Activated naive CD8-positive, alpha-beta T cell treated with anti-CD3 and anti-CD28 coated beads, Interleukin-2, amount 50 U/mL, for 24 hours (primary cell): ENCODE measurements at regions not wholly inside any gene's neighbourhood (a gene's known extent, or its start where the extent isn't known, plus 50 kb on each side); places are given as distances from the start of the nearest gene placed in this dataset.

ENCODE experiments used
- ATAC-seq: fragments of 150-1000 bp; cut with Tn5 transposase; one replicate; pipeline ENCODE4 v1.10.0; 2021
- DNase-seq: peaks from one replicate; pipeline ENCODE4 v3.0.0; 2021
- H3K27ac Mint-ChIP-seq: one replicate; pipeline ENCODE4 v1.8.0; 2021; ENCODE audit warnings: mild to moderate bottlenecking, mixed read lengths
- H3K27me3 Mint-ChIP-seq: one replicate; pipeline ENCODE4 v1.8.0; 2021; ENCODE audit warnings: mixed read lengths
- H3K36me3 Mint-ChIP-seq: one replicate; pipeline ENCODE4 v1.8.0; 2021; ENCODE audit warnings: low read depth, mixed read lengths
- H3K4me1 Mint-ChIP-seq: one replicate; pipeline ENCODE4 v1.8.0; 2021; ENCODE audit warnings: mixed read lengths
- H3K4me3 Mint-ChIP-seq: one replicate; pipeline ENCODE4 v1.8.0; 2021; ENCODE audit warnings: mild to moderate bottlenecking, moderate library complexity, mixed read lengths
- H3K9me3 Mint-ChIP-seq: one replicate; pipeline ENCODE4 v1.8.0; 2021; ENCODE audit warnings: mixed read lengths

DNA sequence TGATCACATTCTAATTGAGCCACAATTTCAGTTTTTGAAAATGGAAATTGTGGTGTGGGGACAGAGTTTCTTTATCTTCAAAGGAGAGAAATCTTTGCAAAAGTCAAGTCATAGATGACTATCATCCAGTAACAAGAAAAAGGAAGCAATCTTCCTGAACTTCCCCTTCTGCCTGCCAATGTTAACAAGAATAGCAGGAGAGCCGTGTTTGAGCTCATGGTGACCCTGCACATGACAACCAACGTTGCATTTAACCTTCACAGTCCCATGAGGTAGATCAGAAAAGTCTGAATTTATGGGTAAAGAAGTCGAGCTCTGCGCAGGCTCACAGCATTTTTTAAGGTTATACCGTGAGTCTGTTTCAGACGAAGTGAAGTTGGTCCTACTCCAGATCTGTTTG is 454.9 kb downstream of the LPIN1 start:
- DNase-seq (no peak), ATAC-seq (no peak)
- Mint-ChIP-seq H3K27me3 (no peaks in the 10 kb centered on the region), H3K36me3 (no peaks in the 10 kb centered on the region), H3K9me3 (peaks cover 20% of the 10 kb centered on the region), H3K4me1 (peaks cover 3% of the 10 kb centered on the region), H3K27ac (no peak overlapping the region), H3K4me3 (no peak overlapping the region)

GRCh38 chr2:12202313-12203075 is 456.1 kb downstream of the LPIN1 start:
- DNase-seq = no peak
- H3K36me3 Mint-ChIP-seq = no peaks in the 10 kb centered on the region

DNA sequence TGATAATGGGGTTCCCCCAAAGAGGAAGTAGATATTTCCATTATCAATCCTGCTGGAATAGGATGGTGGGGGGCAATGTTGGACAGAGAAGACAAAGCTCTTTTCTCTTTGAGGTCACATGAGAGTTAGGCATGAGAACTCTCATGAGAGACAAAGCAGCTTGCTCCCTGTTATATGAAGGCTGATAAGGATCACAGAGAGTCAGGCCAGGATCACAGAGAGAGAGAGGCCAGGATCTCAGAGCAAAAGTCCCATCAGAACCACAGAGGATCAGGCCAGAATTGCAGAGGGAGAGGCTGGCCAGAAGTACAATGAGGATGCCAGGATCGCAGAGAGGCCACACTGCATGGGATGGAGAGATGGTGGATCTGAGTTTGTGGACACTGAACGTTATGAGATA is 457.1 kb downstream of the LPIN1 start:
- Mint-ChIP-seq H3K36me3 (no peaks in the 10 kb centered on the region), H3K4me3 (no peak overlapping the region), H3K4me1 (no peaks in the 10 kb centered on the region), H3K27ac (no peak overlapping the region), H3K27me3 (no peaks in the 10 kb centered on the region), H3K9me3 (peaks cover 5% of the 10 kb centered on the region)
- DNase-seq = no peak
- ATAC-seq = no peak

More at GRCh38 chr2:12202313-12203075, 456.1 kb downstream of the LPIN1 start:
- Mint-ChIP-seq H3K4me1 (no peaks in the 10 kb centered on the region), H3K4me3 (no peak overlapping the region), H3K27me3 (no peaks in the 10 kb centered on the region), H3K27ac (no peak overlapping the region), H3K9me3 (peaks cover 13% of the 10 kb centered on the region)
- ATAC-seq = no peak

DNA sequence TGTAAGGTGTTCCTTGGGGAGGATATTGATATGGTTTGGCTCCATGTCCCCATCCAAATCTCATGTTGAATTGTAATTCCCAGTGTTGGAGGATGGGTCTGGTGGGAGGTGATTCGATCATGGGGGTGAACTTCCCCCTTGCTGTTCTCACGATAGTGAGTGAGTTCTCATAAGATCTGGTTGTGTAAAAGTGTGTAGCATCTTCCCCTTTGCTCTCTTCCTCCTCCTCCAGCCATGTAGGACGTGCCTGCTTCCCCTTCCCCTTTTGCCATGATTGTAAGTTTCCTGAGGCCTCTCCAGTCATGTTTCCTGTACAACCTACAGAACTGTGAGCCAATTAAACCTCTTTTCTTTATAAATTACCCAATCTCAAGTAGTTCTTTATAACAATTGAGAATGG is 458.7 kb downstream of the LPIN1 start:
- H3K27me3 Mint-ChIP-seq = no peaks in the 10 kb centered on the region
- peaks cover 5% of the 10 kb centered on the region for H3K9me3 Mint-ChIP-seq
- no peak overlapping the region for H3K27ac Mint-ChIP-seq
- no peaks in the 10 kb centered on the region for H3K36me3 Mint-ChIP-seq
- H3K4me1 Mint-ChIP-seq = no peaks in the 10 kb centered on the region
- DNase-seq (no peak), ATAC-seq (no peak)
- H3K4me3 Mint-ChIP-seq = no peak overlapping the region

DNA sequence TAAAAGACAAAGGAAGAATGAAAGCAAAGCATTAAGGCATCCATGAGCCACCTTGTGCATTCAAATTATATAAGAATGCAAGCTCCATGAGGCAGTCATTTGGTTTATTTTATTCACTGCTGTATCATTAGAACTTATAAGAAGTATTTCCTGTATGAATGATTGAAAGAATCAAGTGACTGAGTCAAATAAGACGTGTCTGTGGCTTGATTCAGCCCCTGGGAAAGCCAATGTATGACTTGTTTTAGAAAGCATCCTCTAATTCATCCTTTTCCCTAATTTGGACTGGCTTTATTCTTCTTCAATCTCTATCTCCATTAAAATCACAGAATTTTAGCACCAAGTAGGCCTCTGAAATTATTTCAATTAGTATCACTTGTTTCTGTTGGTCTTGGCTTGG is 461.1 kb downstream of the LPIN1 start:
- Mint-ChIP-seq H3K27ac (no peak overlapping the region), H3K27me3 (no peaks in the 10 kb centered on the region), H3K9me3 (peaks cover 5% of the 10 kb centered on the region), H3K4me1 (no peaks in the 10 kb centered on the region), H3K4me3 (no peak overlapping the region), H3K36me3 (no peaks in the 10 kb centered on the region)
- DNase-seq (no peak), ATAC-seq (no peak)

DNA sequence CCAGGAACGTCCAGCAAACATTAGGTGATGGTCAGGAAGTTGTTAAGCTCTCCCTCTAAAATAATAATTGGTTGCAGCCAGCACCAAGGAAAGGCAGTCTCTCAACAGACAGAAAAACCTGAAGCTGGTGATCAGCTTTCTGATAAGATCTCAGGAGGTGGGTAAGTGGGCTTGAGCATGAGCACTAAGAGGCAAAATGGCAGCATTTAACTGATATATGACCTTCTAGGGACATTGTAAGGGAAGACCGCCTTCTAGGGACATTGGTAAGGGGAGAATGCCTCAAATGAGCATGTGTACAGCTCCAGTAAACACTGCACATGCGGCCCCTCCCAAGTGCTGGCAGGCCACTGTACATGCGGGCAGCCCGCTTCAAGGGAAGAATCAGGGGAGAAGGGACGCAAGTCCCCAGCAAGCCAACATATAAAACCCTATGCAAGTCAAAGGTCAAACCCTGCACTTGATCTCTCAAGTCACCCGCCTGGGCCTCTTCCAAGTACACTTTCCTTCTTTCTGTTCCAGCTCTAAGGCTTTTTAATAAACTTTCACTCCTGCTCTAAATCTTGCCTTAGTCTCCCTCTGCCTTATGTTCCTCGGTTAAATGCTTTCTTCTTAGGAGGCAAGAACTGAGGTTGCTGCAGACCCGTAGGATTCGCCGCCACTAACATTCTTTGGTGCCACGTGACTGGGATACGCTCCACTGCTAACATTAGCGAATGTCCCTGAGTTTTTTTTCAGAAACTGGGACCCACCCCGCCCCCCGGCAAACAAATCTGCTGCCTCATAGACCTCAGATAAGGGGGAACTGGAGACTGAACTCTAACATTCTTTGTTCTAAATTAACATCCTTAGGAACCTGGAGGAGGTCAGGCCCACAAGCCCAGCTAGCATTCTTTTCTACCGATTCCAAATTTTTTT is 463.8 kb downstream of the LPIN1 start:
- Mint-ChIP-seq H3K4me1 (peaks cover 5% of the 10 kb centered on the region), H3K4me3 (no peak overlapping the region), H3K36me3 (no peaks in the 10 kb centered on the region), H3K27me3 (no peaks in the 10 kb centered on the region), H3K27ac (no peak overlapping the region), H3K9me3 (peaks cover under 1% of the 10 kb centered on the region)
- ATAC-seq (no peak), DNase-seq (no peak)

GRCh38 chr2:12211326-12212175 is 465.1 kb downstream of the LPIN1 start:
- H3K36me3 Mint-ChIP-seq = no peaks in the 10 kb centered on the region
- no peak overlapping the region for H3K27ac Mint-ChIP-seq
- DNase-seq = no peak
- peaks cover 10% of the 10 kb centered on the region for H3K4me1 Mint-ChIP-seq
- no peak overlapping the region for H3K4me3 Mint-ChIP-seq
- ATAC-seq = no peak
- no peaks in the 10 kb centered on the region for H3K9me3 Mint-ChIP-seq
- H3K27me3 Mint-ChIP-seq = no peaks in the 10 kb centered on the region

GRCh38 chr2:12212841-12213597 is 466.6 kb downstream of the LPIN1 start:
- Mint-ChIP-seq H3K9me3 (no peaks in the 10 kb centered on the region), H3K4me1 (peaks cover 10% of the 10 kb centered on the region), H3K4me3 (no peak overlapping the region), H3K36me3 (no peaks in the 10 kb centered on the region), H3K27me3 (no peaks in the 10 kb centered on the region), H3K27ac (no peak overlapping the region)
- DNase-seq (no peak), ATAC-seq (no peak)

- H3K36me3 Mint-ChIP-seq = peaks cover 2% of the 10 kb centered on the region
- peaks cover 10% of the 10 kb centered on the region for H3K4me1 Mint-ChIP-seq
- H3K27ac Mint-ChIP-seq = no peak overlapping the region
- no peak for DNase-seq
- no peaks in the 10 kb centered on the region for H3K9me3 Mint-ChIP-seq
- H3K27me3 Mint-ChIP-seq = no peaks in the 10 kb centered on the region
- no peak for ATAC-seq
- no peak overlapping the region for H3K4me3 Mint-ChIP-seq
Measured at GRCh38 chr2:12217175-12217574, 470.7 kb downstream of the LPIN1 start.

- no peak for DNase-seq
- Mint-ChIP-seq H3K9me3 (peaks cover 13% of the 10 kb centered on the region), H3K27me3 (no peaks in the 10 kb centered on the region), H3K36me3 (peaks cover 10% of the 10 kb centered on the region), H3K4me3 (no peak overlapping the region), H3K4me1 (peaks cover 5% of the 10 kb centered on the region), H3K27ac (no peak overlapping the region)
- ATAC-seq = no peak
Measured at GRCh38 chr2:12219761-12220160, 473.3 kb downstream of the LPIN1 start.

- DNase-seq (no peak), ATAC-seq (no peak)
Measured at GRCh38 chr2:12221584-12221983, 475.2 kb downstream of the LPIN1 start.

GRCh38 chr2:12222554-12222953 is 476.1 kb downstream of the LPIN1 start:
- Mint-ChIP-seq H3K27me3 (no peaks in the 10 kb centered on the region), H3K36me3 (peaks cover 13% of the 10 kb centered on the region), H3K27ac (no peak overlapping the region), H3K4me3 (no peak overlapping the region), H3K4me1 (no peaks in the 10 kb centered on the region), H3K9me3 (peaks cover 23% of the 10 kb centered on the region)
- ATAC-seq (no peak), DNase-seq (no peak)

More at GRCh38 chr2:12221584-12221983, 475.2 kb downstream of the LPIN1 start:
- Mint-ChIP-seq H3K36me3 (peaks cover 13% of the 10 kb centered on the region), H3K9me3 (peaks cover 23% of the 10 kb centered on the region), H3K4me1 (no peaks in the 10 kb centered on the region), H3K4me3 (no peak overlapping the region), H3K27me3 (no peaks in the 10 kb centered on the region), H3K27ac (no peak overlapping the region)

DNA sequence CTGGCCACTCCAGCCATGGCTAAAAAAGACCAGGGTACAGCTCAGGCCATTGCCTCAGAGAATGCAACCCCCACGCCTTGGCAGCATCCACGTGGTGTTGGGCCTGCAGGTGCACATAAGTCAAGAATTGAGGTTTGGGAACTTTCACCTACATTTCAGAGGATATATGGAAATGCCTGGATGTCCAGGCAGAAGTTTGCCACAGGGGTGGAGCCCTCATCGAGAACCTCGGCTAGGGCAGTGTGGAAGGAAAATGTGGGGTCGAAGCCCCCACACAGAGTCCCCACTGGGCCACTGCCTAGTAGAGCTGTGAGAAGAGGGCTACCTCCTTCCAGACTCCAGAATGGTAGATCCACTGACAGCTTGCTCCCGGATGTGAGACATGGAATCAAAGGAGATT is 477.3 kb downstream of the LPIN1 start:
- Mint-ChIP-seq H3K36me3 (peaks cover 13% of the 10 kb centered on the region), H3K4me1 (no peaks in the 10 kb centered on the region), H3K27ac (no peak overlapping the region), H3K9me3 (peaks cover 23% of the 10 kb centered on the region), H3K27me3 (no peaks in the 10 kb centered on the region), H3K4me3 (no peak overlapping the region)
- no peak for ATAC-seq
- no peak for DNase-seq

- Mint-ChIP-seq H3K4me3 (no peak overlapping the region), H3K27me3 (no peaks in the 10 kb centered on the region), H3K9me3 (peaks cover 23% of the 10 kb centered on the region), H3K4me1 (no peaks in the 10 kb centered on the region), H3K36me3 (peaks cover 13% of the 10 kb centered on the region), H3K27ac (no peak overlapping the region)
- no peak for ATAC-seq
- no peak for DNase-seq
Measured at GRCh38 chr2:12226653-12227052, 480.2 kb downstream of the LPIN1 start.
